ENCODE measurements at regions not wholly inside any gene's neighbourhood (a gene's known extent, or its start where the extent isn't known, plus 50 kb on each side); places are given as distances from the start of the nearest gene placed in this dataset.

- no peaks in the 10 kb centered on the region for H3K4me1 ChIP-seq (ENCODE audit: control insufficient read depth, insufficient read depth, low read length)
- no peak overlapping the region for H3K27ac ChIP-seq (ENCODE audit: low read length)
- no peaks in the 10 kb centered on the region for H3K36me3 ChIP-seq (ENCODE audit: control insufficient read depth in 2 of 2, insufficient read depth in 2 of 2, low read length in 2 of 2)
- no peak overlapping the region for H3K4me3 ChIP-seq (ENCODE audit: low read length in 2 of 2)
- no peaks in the 10 kb centered on the region for H3K27me3 ChIP-seq (ENCODE audit: control insufficient read depth in 1 of 2, insufficient read depth in 2 of 2, low read length in 2 of 2)
- no peak overlapping the region for H3K9ac ChIP-seq (ENCODE audit: low read length in 2 of 2)
- H3K9me3 ChIP-seq (ENCODE audit: control insufficient read depth in 2 of 2, low read length in 2 of 2): no peaks in the 10 kb centered on the region
Observed at GRCh38 chr1:94721240-94721639, 98.9 kb upstream of the SLC44A3 start.

GRCh38 chr1:94719926-94720793 is 100.0 kb upstream of the SLC44A3 start:
- no peaks in the 10 kb centered on the region for H3K27me3 ChIP-seq (ENCODE audit: control insufficient read depth in 1 of 2, insufficient read depth in 2 of 2, low read length in 2 of 2)
- no peaks in the 10 kb centered on the region for H3K9me3 ChIP-seq (ENCODE audit: control insufficient read depth in 2 of 2, low read length in 2 of 2)
- H3K4me3 ChIP-seq (ENCODE audit: low read length in 2 of 2): no peak overlapping the region
- H3K9ac ChIP-seq (ENCODE audit: low read length in 2 of 2): no peak overlapping the region
- H3K27ac ChIP-seq (ENCODE audit: low read length): no peak overlapping the region
- H3K36me3 ChIP-seq (ENCODE audit: control insufficient read depth in 2 of 2, insufficient read depth in 2 of 2, low read length in 2 of 2): no peaks in the 10 kb centered on the region
- no peaks in the 10 kb centered on the region for H3K4me1 ChIP-seq (ENCODE audit: control insufficient read depth, insufficient read depth, low read length)

- Histone ChIP-seq H3K36me3 (ENCODE audit: control insufficient read depth in 2 of 2, insufficient read depth in 2 of 2, low read length in 2 of 2) (no peaks in the 10 kb centered on the region), H3K4me1 (ENCODE audit: control insufficient read depth, insufficient read depth, low read length) (no peaks in the 10 kb centered on the region), H3K27ac (ENCODE audit: low read length) (no peak overlapping the region), H3K27me3 (ENCODE audit: control insufficient read depth in 1 of 2, insufficient read depth in 2 of 2, low read length in 2 of 2) (no peaks in the 10 kb centered on the region), H3K4me3 (ENCODE audit: low read length in 2 of 2) (no peak overlapping the region), H3K9ac (ENCODE audit: low read length in 2 of 2) (no peak overlapping the region), H3K9me3 (ENCODE audit: control insufficient read depth in 2 of 2, low read length in 2 of 2) (no peaks in the 10 kb centered on the region)
Observed at GRCh38 chr1:94716965-94717364, 103.2 kb upstream of the SLC44A3 start.

- Histone ChIP-seq H3K36me3 (ENCODE audit: control insufficient read depth in 2 of 2, insufficient read depth in 2 of 2, low read length in 2 of 2) (no peaks in the 10 kb centered on the region), H3K27ac (ENCODE audit: low read length) (no peak overlapping the region), H3K4me3 (ENCODE audit: low read length in 2 of 2) (no peak overlapping the region), H3K27me3 (ENCODE audit: control insufficient read depth in 1 of 2, insufficient read depth in 2 of 2, low read length in 2 of 2) (no peaks in the 10 kb centered on the region), H3K9ac (ENCODE audit: low read length in 2 of 2) (no peak overlapping the region), H3K4me1 (ENCODE audit: control insufficient read depth, insufficient read depth, low read length) (peaks cover under 1% of the 10 kb centered on the region), H3K9me3 (ENCODE audit: control insufficient read depth in 2 of 2, low read length in 2 of 2) (no peaks in the 10 kb centered on the region)
Observed at GRCh38 chr1:94715321-94715720, 104.8 kb upstream of the SLC44A3 start.

GRCh38 chr1:94714552-94714951 is 105.6 kb upstream of the SLC44A3 start:
- no peaks in the 10 kb centered on the region for H3K27me3 ChIP-seq (ENCODE audit: control insufficient read depth in 1 of 2, insufficient read depth in 2 of 2, low read length in 2 of 2)
- no peaks in the 10 kb centered on the region for H3K9me3 ChIP-seq (ENCODE audit: control insufficient read depth in 2 of 2, low read length in 2 of 2)
- H3K27ac ChIP-seq (ENCODE audit: low read length): no peak overlapping the region
- no peak overlapping the region for H3K9ac ChIP-seq (ENCODE audit: low read length in 2 of 2)
- H3K4me1 ChIP-seq (ENCODE audit: control insufficient read depth, insufficient read depth, low read length): peaks cover 4% of the 10 kb centered on the region
- H3K4me3 ChIP-seq (ENCODE audit: low read length in 2 of 2): no peak overlapping the region
- H3K36me3 ChIP-seq (ENCODE audit: control insufficient read depth in 2 of 2, insufficient read depth in 2 of 2, low read length in 2 of 2): no peaks in the 10 kb centered on the region

GRCh38 chr1:94714152-94714551 is 106.0 kb upstream of the SLC44A3 start:
- Histone ChIP-seq H3K36me3 (ENCODE audit: control insufficient read depth in 2 of 2, insufficient read depth in 2 of 2, low read length in 2 of 2) (no peaks in the 10 kb centered on the region), H3K4me3 (ENCODE audit: low read length in 2 of 2) (no peak overlapping the region), H3K4me1 (ENCODE audit: control insufficient read depth, insufficient read depth, low read length) (peaks cover 4% of the 10 kb centered on the region), H3K27ac (ENCODE audit: low read length) (no peak overlapping the region), H3K9ac (ENCODE audit: low read length in 2 of 2) (no peak overlapping the region), H3K27me3 (ENCODE audit: control insufficient read depth in 1 of 2, insufficient read depth in 2 of 2, low read length in 2 of 2) (no peaks in the 10 kb centered on the region), H3K9me3 (ENCODE audit: control insufficient read depth in 2 of 2, low read length in 2 of 2) (no peaks in the 10 kb centered on the region)

GRCh38 chr1:94713472-94714141 is 106.5 kb upstream of the SLC44A3 start:
- Histone ChIP-seq H3K27me3 (ENCODE audit: control insufficient read depth in 1 of 2, insufficient read depth in 2 of 2, low read length in 2 of 2) (no peaks in the 10 kb centered on the region), H3K4me3 (ENCODE audit: low read length in 2 of 2) (no peak overlapping the region), H3K27ac (ENCODE audit: low read length) (no peak overlapping the region), H3K36me3 (ENCODE audit: control insufficient read depth in 2 of 2, insufficient read depth in 2 of 2, low read length in 2 of 2) (no peaks in the 10 kb centered on the region), H3K9me3 (ENCODE audit: control insufficient read depth in 2 of 2, low read length in 2 of 2) (no peaks in the 10 kb centered on the region), H3K9ac (ENCODE audit: low read length in 2 of 2) (no peak overlapping the region), H3K4me1 (ENCODE audit: control insufficient read depth, insufficient read depth, low read length) (peaks cover 4% of the 10 kb centered on the region)

- Histone ChIP-seq H3K9ac (ENCODE audit: low read length in 2 of 2) (no peak overlapping the region), H3K4me1 (ENCODE audit: control insufficient read depth, insufficient read depth, low read length) (peaks cover 7% of the 10 kb centered on the region), H3K27me3 (ENCODE audit: control insufficient read depth in 1 of 2, insufficient read depth in 2 of 2, low read length in 2 of 2) (no peaks in the 10 kb centered on the region), H3K4me3 (ENCODE audit: low read length in 2 of 2) (no peak overlapping the region), H3K36me3 (ENCODE audit: control insufficient read depth in 2 of 2, insufficient read depth in 2 of 2, low read length in 2 of 2) (no peaks in the 10 kb centered on the region), H3K27ac (ENCODE audit: low read length) (no peak overlapping the region), H3K9me3 (ENCODE audit: control insufficient read depth in 2 of 2, low read length in 2 of 2) (no peaks in the 10 kb centered on the region)
Observed at GRCh38 chr1:94709891-94710581, 110.1 kb upstream of the SLC44A3 start.

GRCh38 chr1:94708811-94709210 is 111.3 kb upstream of the SLC44A3 start:
- H3K4me3 ChIP-seq (ENCODE audit: low read length in 2 of 2): no peak overlapping the region
- H3K27me3 ChIP-seq (ENCODE audit: control insufficient read depth in 1 of 2, insufficient read depth in 2 of 2, low read length in 2 of 2): no peaks in the 10 kb centered on the region
- no peaks in the 10 kb centered on the region for H3K36me3 ChIP-seq (ENCODE audit: control insufficient read depth in 2 of 2, insufficient read depth in 2 of 2, low read length in 2 of 2)
- no peak overlapping the region for H3K27ac ChIP-seq (ENCODE audit: low read length)
- no peaks in the 10 kb centered on the region for H3K9me3 ChIP-seq (ENCODE audit: control insufficient read depth in 2 of 2, low read length in 2 of 2)
- peaks cover 7% of the 10 kb centered on the region for H3K4me1 ChIP-seq (ENCODE audit: control insufficient read depth, insufficient read depth, low read length)
- H3K9ac ChIP-seq (ENCODE audit: low read length in 2 of 2): no peak overlapping the region

- no peak overlapping the region for H3K27ac ChIP-seq (ENCODE audit: low read length)
- no peaks in the 10 kb centered on the region for H3K27me3 ChIP-seq (ENCODE audit: control insufficient read depth in 1 of 2, insufficient read depth in 2 of 2, low read length in 2 of 2)
- peaks cover 7% of the 10 kb centered on the region for H3K4me1 ChIP-seq (ENCODE audit: control insufficient read depth, insufficient read depth, low read length)
- H3K4me3 ChIP-seq (ENCODE audit: low read length in 2 of 2): no peak overlapping the region
- no peak overlapping the region for H3K9ac ChIP-seq (ENCODE audit: low read length in 2 of 2)
- no peaks in the 10 kb centered on the region for H3K36me3 ChIP-seq (ENCODE audit: control insufficient read depth in 2 of 2, insufficient read depth in 2 of 2, low read length in 2 of 2)
- H3K9me3 ChIP-seq (ENCODE audit: control insufficient read depth in 2 of 2, low read length in 2 of 2): no peaks in the 10 kb centered on the region
Observed at GRCh38 chr1:94708299-94708685, 111.9 kb upstream of the SLC44A3 start.

Measured in stomach smooth muscle (tissue), 2 donors.